ENCODE measurements at regions not wholly inside any gene's neighbourhood (a gene's known extent, or its start where the extent isn't known, plus 50 kb on each side); places are given as distances from the start of the nearest gene placed in this dataset.

- TF ChIP-seq CTCF (IDR thresholded peaks at IDR 0.05) = no peak
Observed at GRCh38 chr5:8525819-8526218, 656.9 kb downstream of the MTRR start.

- no peak for TF ChIP-seq CTCF (IDR thresholded peaks at IDR 0.05)
Observed at GRCh38 chr5:8528106-8528505, 659.2 kb downstream of the MTRR start.

- TF ChIP-seq CTCF (IDR thresholded peaks at IDR 0.05) = no peak
Observed at GRCh38 chr5:8538821-8539220, 669.9 kb downstream of the MTRR start.

- TF ChIP-seq CTCF (IDR thresholded peaks at IDR 0.05) = no peak
Observed at GRCh38 chr5:8540317-8540716, 671.4 kb downstream of the MTRR start.

- no peak for TF ChIP-seq CTCF (IDR thresholded peaks at IDR 0.05)
Observed at GRCh38 chr5:8550921-8551320, 682.0 kb downstream of the MTRR start.

- TF ChIP-seq CTCF (IDR thresholded peaks at IDR 0.05) = no peak
Observed at GRCh38 chr5:8553364-8553763, 684.4 kb downstream of the MTRR start.

GRCh38 chr5:8557728-8558127, 688.8 kb downstream of the MTRR start:
- TF ChIP-seq CTCF (IDR thresholded peaks at IDR 0.05) = no peak

GRCh38 chr5:8560776-8561175, 691.8 kb downstream of the MTRR start:
- no peak for TF ChIP-seq CTCF (IDR thresholded peaks at IDR 0.05)

Data from LNCAP (cell line).